ENCODE measurements at regions not wholly inside any gene's neighbourhood (a gene's known extent, or its start where the extent isn't known, plus 50 kb on each side); places are given as distances from the start of the nearest gene placed in this dataset.

GRCh38 chr4:170230242-170230641 lies 140.5 kb upstream of the AADAT start:
- no peak for TF ChIP-seq CTCF (IDR thresholded peaks at IDR 0.05 in 4 of 5, conservative IDR thresholded peaks at IDR 0.05 in 1 of 5)
- TF ChIP-seq POLR2A (IDR thresholded peaks at IDR 0.05), result no peak

Data from gastrocnemius medialis (tissue), 4 donors.